NCI-H2107 treated with DMSO at 0.1 percent for 48 hours (cell line): ENCODE measurements at regions not wholly inside any gene's neighbourhood (a gene's known extent, or its start where the extent isn't known, plus 50 kb on each side); places are given as distances from the start of the nearest gene placed in this dataset.

Experiments
- DNase-seq: peaks from one replicate; lab custom pipeline; 2025; ENCODE audit not compliant: unreplicated experiment; lab: John Stamatoyannopoulos, UW

GRCh38 chr2:239905884-239906654 lies 119.1 kb downstream of the NDUFA10 start:
- no peak for DNase-seq

- DNase-seq = no peak
These were observed 119.8 kb downstream of the NDUFA10 start for GRCh38 chr2:239905306-239905705.

GRCh38 chr2:239904496-239904895 lies 120.6 kb downstream of the NDUFA10 start:
- no peak for DNase-seq

DNA sequence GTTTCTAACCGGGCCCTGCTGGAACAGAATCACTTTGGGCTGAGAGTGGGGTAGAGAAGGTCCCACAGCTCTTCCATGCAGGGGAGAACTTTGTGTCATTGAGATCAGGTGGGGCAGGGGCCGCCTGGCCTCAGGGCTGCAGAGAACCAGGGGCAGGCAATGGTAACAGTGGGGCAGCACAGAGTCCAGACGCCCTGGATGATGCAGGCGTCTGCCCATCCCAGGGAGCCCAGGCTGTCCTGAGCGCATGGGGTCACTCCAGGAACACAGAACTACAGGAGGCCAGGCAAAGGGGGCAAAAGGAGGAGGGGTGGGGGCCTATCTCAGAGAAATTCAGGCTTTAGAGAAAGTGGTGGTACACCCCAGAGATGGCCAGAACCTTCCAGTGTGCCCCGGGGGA lies 121.3 kb downstream of the NDUFA10 start:
- no peak for DNase-seq

GRCh38 chr2:239903210-239903609 lies 121.9 kb downstream of the NDUFA10 start:
- no peak for DNase-seq

- DNase-seq = no peak
These were observed 122.4 kb downstream of the NDUFA10 start for GRCh38 chr2:239902749-239903201.

DNA sequence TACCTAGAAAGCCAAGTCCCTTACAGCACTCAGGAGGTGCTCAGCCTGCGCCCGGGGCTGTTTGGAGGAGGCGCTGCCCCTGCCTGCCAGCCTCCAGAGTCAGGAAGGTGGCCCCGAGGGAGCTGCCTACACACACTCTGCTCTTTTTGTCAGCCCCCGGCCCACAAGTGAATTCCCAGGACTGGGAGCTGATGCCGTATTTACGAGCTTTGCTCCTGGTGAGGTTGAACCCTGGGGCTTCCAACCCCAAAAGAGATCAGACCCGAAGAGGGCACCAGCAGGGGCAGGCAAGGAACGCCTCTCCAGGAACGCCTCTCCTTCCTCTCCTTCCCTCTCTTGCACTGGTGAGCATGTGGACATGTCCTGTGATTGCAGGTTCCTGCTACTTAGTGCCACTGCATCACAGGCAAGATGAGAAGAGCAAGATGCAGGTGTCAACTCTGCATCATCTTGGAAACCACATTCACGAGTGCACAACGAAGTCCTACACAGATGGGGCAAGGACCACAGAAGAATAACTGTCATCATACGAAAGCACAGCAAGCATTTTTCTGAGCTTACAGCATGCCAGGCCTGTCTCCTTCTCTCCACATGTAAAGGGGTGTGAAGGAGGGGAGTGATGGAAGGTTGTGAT lies 126.7 kb downstream of the NDUFA10 start:
- no peak for DNase-seq

- DNase-seq = no peak
These were observed 127.4 kb downstream of the NDUFA10 start for GRCh38 chr2:239897596-239898235.

- no peak for DNase-seq
These were observed 129.1 kb downstream of the NDUFA10 start for GRCh38 chr2:239896075-239896474.

DNA sequence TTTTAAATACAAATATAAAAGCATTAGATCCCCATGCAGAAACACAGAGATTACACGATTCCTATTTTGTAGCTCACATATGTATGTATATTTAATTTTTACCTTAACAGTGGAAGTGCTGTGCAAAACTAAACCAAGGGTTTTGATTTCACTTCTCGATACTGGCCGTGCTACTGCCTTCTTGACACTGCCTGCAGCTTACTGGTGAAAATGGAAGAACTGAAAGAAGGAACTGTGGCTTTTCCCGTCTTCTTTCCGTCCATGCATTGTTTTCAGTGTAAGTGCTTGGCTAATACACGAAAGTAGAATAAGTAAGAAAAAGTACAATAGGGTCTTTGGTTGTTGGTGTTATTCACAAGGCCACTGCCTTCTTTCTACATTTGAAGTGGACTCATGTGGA lies 129.5 kb downstream of the NDUFA10 start:
- no peak for DNase-seq

DNA sequence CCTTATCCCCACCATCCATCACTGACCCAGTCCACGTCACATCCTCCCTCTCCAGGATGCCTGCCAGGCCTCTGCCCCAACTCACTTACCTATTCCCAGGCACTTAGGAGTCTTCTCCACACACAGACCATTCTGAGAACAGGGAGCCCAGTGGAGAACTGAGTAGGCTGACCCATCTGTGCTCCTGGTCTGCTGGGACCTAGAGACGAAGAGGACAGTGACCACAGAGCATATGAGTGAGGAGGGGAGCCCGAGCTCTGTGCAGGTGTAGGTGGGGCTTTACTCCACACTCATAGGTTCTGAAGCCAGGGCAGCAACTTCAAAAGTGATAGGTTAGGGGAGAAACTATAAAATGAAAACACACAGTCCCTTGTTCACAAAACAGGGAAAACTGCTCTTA lies 130.0 kb downstream of the NDUFA10 start:
- no peak for DNase-seq

- no peak for DNase-seq
These were observed 130.9 kb downstream of the NDUFA10 start for GRCh38 chr2:239894276-239894675.

DNA sequence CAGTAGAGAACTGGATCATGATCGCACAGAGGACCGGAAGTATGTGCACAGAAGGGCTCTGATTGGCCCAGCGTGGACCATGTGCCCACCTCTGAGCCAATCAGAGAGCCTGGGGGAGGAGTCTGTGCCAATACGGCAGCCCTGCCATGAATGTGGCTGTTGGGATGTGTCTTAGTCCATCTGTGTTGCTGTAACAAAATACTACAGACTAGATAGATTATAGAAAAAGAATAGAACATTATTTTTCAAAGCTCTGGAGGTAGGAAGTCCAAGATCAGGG lies 132.0 kb downstream of the NDUFA10 start:
- no peak for DNase-seq

GRCh38 chr2:239892441-239893235 lies 132.5 kb downstream of the NDUFA10 start:
- no peak for DNase-seq

DNA sequence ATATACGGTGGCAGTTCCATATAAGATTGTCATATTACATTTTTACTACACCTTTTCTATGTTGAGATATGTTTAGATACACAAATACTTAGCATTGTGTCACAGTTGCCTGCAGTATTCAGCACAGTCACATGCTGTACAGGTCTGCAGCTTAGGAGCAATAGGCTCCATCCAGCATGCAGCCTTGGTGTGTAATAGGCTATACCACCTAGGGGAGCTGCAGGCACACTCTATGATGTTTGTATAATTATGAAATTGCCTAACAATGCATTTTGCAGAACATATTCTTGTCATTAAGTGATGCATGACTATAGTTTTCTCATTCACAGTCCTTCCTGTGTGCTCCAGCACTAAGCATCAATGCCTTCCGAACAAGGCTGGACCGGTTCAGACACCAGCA lies 133.4 kb downstream of the NDUFA10 start:
- no peak for DNase-seq

- no peak for DNase-seq
These were observed 134.9 kb downstream of the NDUFA10 start for GRCh38 chr2:239890206-239890746.

- no peak for DNase-seq
These were observed 135.5 kb downstream of the NDUFA10 start for GRCh38 chr2:239889641-239890121.

- DNase-seq = no peak
These were observed 137.5 kb downstream of the NDUFA10 start for GRCh38 chr2:239887604-239888003.

- no peak for DNase-seq
These were observed 138.4 kb downstream of the NDUFA10 start for GRCh38 chr2:239886781-239887180.

DNA sequence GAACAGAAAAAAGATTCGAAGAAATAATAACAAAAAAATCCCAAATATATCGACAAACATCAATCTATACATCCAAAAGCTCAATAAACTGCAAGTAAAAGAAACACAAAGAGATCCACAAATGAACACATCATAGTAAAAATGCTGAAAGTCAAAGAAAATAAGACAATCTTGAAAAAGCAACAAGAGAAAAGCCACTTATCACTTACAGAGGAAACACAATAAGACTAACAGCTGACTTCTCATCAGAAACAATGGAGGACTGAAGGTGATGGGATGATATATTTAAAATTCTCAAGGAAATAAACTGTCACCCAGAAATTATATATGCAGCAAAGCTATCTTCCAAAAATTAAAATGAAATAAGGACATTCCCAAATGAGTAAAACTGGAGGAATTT lies 140.3 kb downstream of the NDUFA10 start:
- no peak for DNase-seq

GRCh38 chr2:239884051-239884405 lies 141.1 kb downstream of the NDUFA10 start:
- DNase-seq = no peak
